Neural progenitor cell (in vitro differentiated cells): ENCODE measurements at regions not wholly inside any gene's neighbourhood (a gene's known extent, or its start where the extent isn't known, plus 50 kb on each side); places are given as distances from the start of the nearest gene placed in this dataset.

Source experiments
- DNase-seq: peaks from one replicate; pipeline ENCODE4 v3.0.0-alpha.2; 2016; ENCODE audit warnings: low spot score
- H2AFZ ChIP-seq: fragments of 200-600 bp; sonication (generic); replicated peaks from 2 replicates; pipeline ENCODE4 v1.6.1; 2016; ENCODE audit warnings: antibody characterized with exemption
- H3F3A ChIP-seq: fragments of 200-600 bp; sonication (generic); 2 replicates; pipeline ENCODE4 v1.6.1; 2016; ENCODE audit warnings: antibody characterized with exemption, low read depth
- H3K27ac ChIP-seq: fragments of 200-600 bp; sonication (generic); 2 replicates; pipeline ENCODE4 v1.5.1; 2016; ENCODE audit warnings: mild to moderate bottlenecking
- H3K27me3 ChIP-seq: fragments of 200-600 bp; sonication (generic); 2 replicates; pipeline ENCODE4 v1.6.1; 2016; ENCODE audit warnings: mild to moderate bottlenecking, moderate library complexity
- H3K36me3 ChIP-seq: fragments of 200-600 bp; sonication (generic); 2 replicates; pipeline ENCODE4 v1.5.1; 2016
- H3K4me1 ChIP-seq: fragments of 200-600 bp; sonication (generic); 2 replicates; pipeline ENCODE4 v1.6.1; 2016; ENCODE audit warnings: mixed run types
- H3K4me2 ChIP-seq: fragments of 200-600 bp; sonication (generic); 2 replicates; pipeline ENCODE4 v1.6.1; 2016
- H3K4me3 ChIP-seq: fragments of 200-600 bp; sonication (generic); 2 replicates; pipeline ENCODE4 v1.5.1; 2016
- H3K79me2 ChIP-seq: fragments of 200-600 bp; sonication (generic); 2 replicates; pipeline ENCODE4 v1.6.1; 2016; ENCODE audit warnings: low read depth
- H3K9ac ChIP-seq: fragments of 200-600 bp; sonication (generic); 2 replicates; pipeline ENCODE4 v1.6.1; 2016
- H3K9me3 ChIP-seq: fragments of 200-600 bp; sonication (generic); 2 replicates; pipeline ENCODE4 v1.5.1; 2016; ENCODE audit warnings: low read depth
- H4K20me1 ChIP-seq: fragments of 200-600 bp; sonication (generic); 2 replicates; pipeline ENCODE4 v1.6.1; 2016; ENCODE audit warnings: low read depth
- H3K27ac Mint-ChIP-seq: 3 replicates; pipeline ENCODE4 v1.8.0; 2021; ENCODE audit warnings: mixed read lengths
- H3K27me3 Mint-ChIP-seq: 2 replicates; pipeline ENCODE4 v1.8.0; 2022; ENCODE audit warnings: low read depth, mild to moderate bottlenecking, inconsistent platforms, moderate library complexity, mixed read lengths; ENCODE audit not compliant: insufficient read depth
- H3K36me3 Mint-ChIP-seq: 3 replicates; pipeline ENCODE4 v1.8.0; 2021; ENCODE audit warnings: mixed read lengths
- H3K4me1 Mint-ChIP-seq: 3 replicates; pipeline ENCODE4 v1.8.0; 2021; ENCODE audit warnings: mixed read lengths
- H3K4me3 Mint-ChIP-seq: 3 replicates; pipeline ENCODE4 v1.8.0; 2021; ENCODE audit warnings: mild to moderate bottlenecking, moderate library complexity, mixed read lengths
- H3K9me3 Mint-ChIP-seq: 3 replicates; pipeline ENCODE4 v1.8.0; 2020; ENCODE audit warnings: mixed read lengths
- CTCF ChIP-seq: fragments of 200-600 bp; sonication (generic); IDR thresholded peaks from 2 replicates; pipeline ENCODE4 v1.5.1; 2017; ENCODE audit warnings: antibody characterized with exemption, mild to moderate bottlenecking
- EZH2 ChIP-seq: fragments of 200-600 bp; sonication (generic); IDR thresholded peaks from 2 replicates; pipeline ENCODE4 v1.6.1; 2017; ENCODE audit warnings: antibody characterized with exemption, mild to moderate bottlenecking, moderate library complexity
- EZH2phosphoT487 ChIP-seq: fragments of 200-600 bp; sonication (generic); IDR thresholded peaks from 2 replicates; pipeline ENCODE4 v1.6.1; 2017; ENCODE audit warnings: antibody characterized with exemption

DNA sequence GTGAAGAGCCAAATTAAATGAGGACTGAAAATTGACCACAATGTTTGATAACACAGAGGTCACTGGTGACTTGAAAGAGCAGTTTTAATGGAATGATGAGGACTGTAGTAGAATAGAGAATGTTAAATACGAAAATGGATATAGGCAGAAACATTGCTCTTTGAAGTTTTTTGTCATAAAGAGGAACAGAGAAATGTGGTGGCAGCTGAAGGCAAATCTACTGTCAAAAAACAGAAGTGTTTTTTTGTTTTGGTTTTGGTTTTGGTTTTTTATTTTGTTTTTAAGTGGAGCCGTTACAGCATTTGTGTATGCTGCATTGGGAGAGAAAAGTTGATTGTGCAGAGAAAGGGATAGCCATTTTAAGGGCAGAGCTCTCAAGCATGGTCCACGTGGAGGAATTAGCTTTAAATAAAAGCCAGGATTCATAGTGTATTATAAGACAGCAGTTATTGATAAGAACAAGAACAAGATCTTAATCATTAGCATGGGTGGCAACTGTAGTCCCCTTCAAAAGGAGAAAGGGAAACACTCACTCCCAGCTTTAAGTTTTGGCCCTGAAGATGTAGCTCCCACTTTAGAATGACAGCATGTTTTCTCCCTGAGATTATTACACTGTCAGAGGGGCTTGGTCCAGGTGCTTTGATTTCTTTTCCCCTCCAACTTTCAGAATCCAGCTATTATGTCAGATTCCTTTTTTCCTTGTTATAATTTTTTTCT, 156.7 kb upstream of the BET1 start:
- peaks cover 12% of the 10 kb centered on the region for H3K9me3 Mint-ChIP-seq
- Histone ChIP-seq H3K9me3 (no peaks in the 10 kb centered on the region), H3K27ac (no peak overlapping the region), H3K4me1 (no peaks in the 10 kb centered on the region), H4K20me1 (no peaks in the 10 kb centered on the region), H3K79me2 (no peaks in the 10 kb centered on the region), H3K27me3 (no peaks in the 10 kb centered on the region), H2AFZ (no peak overlapping the region), H3F3A (no peaks in the 10 kb centered on the region), H3K4me2 (no peak overlapping the region), H3K9ac (no peak overlapping the region), H3K4me3 (no peak overlapping the region), H3K36me3 (no peaks in the 10 kb centered on the region)
- TF ChIP-seq EZH2 (no peak), CTCF (no peak), EZH2phosphoT487 (no peak)
- no peaks in the 10 kb centered on the region for H3K36me3 Mint-ChIP-seq
- DNase-seq, result no peak
- H3K4me1 Mint-ChIP-seq, result peaks cover 7% of the 10 kb centered on the region
- H3K27me3 Mint-ChIP-seq, result no peaks in the 10 kb centered on the region
- H3K27ac Mint-ChIP-seq, result no peak overlapping the region
- H3K4me3 Mint-ChIP-seq, result no peak overlapping the region

DNA sequence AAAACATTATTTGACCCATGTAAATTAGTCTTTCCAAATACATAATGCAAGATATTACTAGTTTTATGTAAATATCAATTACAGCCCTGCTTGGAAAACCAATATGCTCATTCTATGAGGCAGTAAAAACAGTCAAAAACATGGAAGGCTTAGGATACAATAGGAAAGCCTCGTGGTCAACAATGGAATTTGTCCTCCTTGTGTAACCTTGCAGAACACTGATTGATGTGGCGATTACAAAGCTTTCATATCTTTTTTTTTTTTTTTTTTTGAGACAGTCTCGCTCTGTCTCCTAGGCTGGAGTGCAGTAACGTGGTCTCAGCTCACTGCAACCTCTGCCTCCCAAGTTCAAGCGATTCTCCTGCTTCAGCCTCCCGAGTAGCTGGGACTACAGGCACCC, 157.3 kb upstream of the BET1 start:
- Mint-ChIP-seq H3K36me3 (no peaks in the 10 kb centered on the region), H3K27me3 (no peaks in the 10 kb centered on the region), H3K9me3 (peaks cover 16% of the 10 kb centered on the region), H3K27ac (no peak overlapping the region), H3K4me1 (peaks cover 7% of the 10 kb centered on the region), H3K4me3 (no peak overlapping the region)
- H3K4me1 ChIP-seq, result no peaks in the 10 kb centered on the region
- H3K9ac ChIP-seq, result no peak overlapping the region
- no peak overlapping the region for H3K4me3 ChIP-seq
- TF ChIP-seq EZH2 (no peak), CTCF (no peak), EZH2phosphoT487 (no peak)
- no peaks in the 10 kb centered on the region for H3K79me2 ChIP-seq
- H3K9me3 ChIP-seq, result no peaks in the 10 kb centered on the region
- no peak overlapping the region for H2AFZ ChIP-seq
- no peaks in the 10 kb centered on the region for H3F3A ChIP-seq
- no peak overlapping the region for H3K4me2 ChIP-seq
- H4K20me1 ChIP-seq, result no peaks in the 10 kb centered on the region
- no peaks in the 10 kb centered on the region for H3K36me3 ChIP-seq
- DNase-seq, result no peak
- no peak overlapping the region for H3K27ac ChIP-seq
- H3K27me3 ChIP-seq, result no peaks in the 10 kb centered on the region

GRCh38 chr7:94169682-94170081, 165.5 kb upstream of the BET1 start:
- TF ChIP-seq EZH2phosphoT487 (no peak), CTCF (no peak)
- H3K27ac Mint-ChIP-seq, result no peak overlapping the region
- H3K27me3 Mint-ChIP-seq, result no peaks in the 10 kb centered on the region
- Histone ChIP-seq H3K4me2 (no peak overlapping the region), H3K4me1 (no peaks in the 10 kb centered on the region), H3K36me3 (no peaks in the 10 kb centered on the region), H3K27ac (no peak overlapping the region), H3K9ac (no peak overlapping the region), H3K79me2 (no peaks in the 10 kb centered on the region), H3K9me3 (no peaks in the 10 kb centered on the region), H4K20me1 (no peaks in the 10 kb centered on the region), H3K27me3 (no peaks in the 10 kb centered on the region), H3F3A (no peaks in the 10 kb centered on the region), H2AFZ (no peak overlapping the region), H3K4me3 (no peak overlapping the region)
- H3K4me3 Mint-ChIP-seq, result no peak overlapping the region
- H3K4me1 Mint-ChIP-seq, result peaks cover 6% of the 10 kb centered on the region
- H3K9me3 Mint-ChIP-seq, result peaks cover 20% of the 10 kb centered on the region
- no peaks in the 10 kb centered on the region for H3K36me3 Mint-ChIP-seq
- no peak for DNase-seq
